Loucy (cell line): ENCODE measurements at regions not wholly inside any gene's neighbourhood (a gene's known extent, or its start where the extent isn't known, plus 50 kb on each side); places are given as distances from the start of the nearest gene placed in this dataset.

ENCODE experiments used
- EZH2phosphoT487 ChIP-seq: fragments of 200-600 bp; IDR thresholded peaks from 2 replicates; pipeline ENCODE4 v1.6.1; 2018; ENCODE audit warnings: antibody characterized with exemption, mild to moderate bottlenecking, moderate library complexity, borderline replicate concordance
- TF ChIP-seq, protein P1 (sequence below): fragments of 200-600 bp; sonication (generic); conservative IDR thresholded peaks from 2 replicates; pipeline ENCODE4 v1.5.1; 2014; ENCODE audit warnings: mild to moderate bottlenecking, antibody characterized with exemption, low read length

DNA sequence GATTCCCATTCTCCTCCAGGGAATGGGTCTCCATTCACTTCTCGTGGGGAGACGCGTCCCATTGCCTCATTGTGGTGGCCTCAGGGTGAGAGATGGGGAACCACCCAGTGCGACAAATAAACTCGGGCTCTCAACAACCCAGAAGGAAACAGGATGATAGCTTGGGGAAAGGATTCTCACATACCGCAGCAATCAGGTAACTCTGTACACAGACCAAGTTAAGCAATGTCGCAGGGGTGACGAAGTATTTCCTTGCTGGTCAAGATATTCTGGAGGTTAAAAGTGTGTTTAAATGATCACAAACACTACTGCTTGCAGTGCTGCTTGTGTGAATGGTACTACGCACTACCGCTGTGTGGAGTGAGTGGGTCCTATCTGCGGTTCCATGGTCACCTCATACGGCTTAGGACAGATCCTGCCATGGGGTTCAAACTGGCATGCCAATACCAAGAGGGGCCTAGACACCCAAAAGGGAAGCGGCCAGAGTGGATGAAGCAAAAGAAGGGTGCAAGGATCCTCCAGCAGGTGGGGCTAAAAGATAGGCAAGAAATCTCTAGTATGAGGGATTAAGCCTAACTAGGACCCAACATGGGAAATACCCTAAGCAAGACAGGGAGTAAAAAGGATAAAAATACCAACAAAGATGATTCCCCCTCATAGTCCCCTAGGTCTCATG is 143.8 kb upstream of the TMEM106B start:
- TF ChIP-seq, protein P1, sequence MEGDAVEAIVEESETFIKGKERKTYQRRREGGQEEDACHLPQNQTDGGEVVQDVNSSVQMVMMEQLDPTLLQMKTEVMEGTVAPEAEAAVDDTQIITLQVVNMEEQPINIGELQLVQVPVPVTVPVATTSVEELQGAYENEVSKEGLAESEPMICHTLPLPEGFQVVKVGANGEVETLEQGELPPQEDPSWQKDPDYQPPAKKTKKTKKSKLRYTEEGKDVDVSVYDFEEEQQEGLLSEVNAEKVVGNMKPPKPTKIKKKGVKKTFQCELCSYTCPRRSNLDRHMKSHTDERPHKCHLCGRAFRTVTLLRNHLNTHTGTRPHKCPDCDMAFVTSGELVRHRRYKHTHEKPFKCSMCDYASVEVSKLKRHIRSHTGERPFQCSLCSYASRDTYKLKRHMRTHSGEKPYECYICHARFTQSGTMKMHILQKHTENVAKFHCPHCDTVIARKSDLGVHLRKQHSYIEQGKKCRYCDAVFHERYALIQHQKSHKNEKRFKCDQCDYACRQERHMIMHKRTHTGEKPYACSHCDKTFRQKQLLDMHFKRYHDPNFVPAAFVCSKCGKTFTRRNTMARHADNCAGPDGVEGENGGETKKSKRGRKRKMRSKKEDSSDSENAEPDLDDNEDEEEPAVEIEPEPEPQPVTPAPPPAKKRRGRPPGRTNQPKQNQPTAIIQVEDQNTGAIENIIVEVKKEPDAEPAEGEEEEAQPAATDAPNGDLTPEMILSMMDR: peak; percentile 80
- no peak for TF ChIP-seq EZH2phosphoT487
